DMS 273 (cell line): ENCODE measurements at regions not wholly inside any gene's neighbourhood (a gene's known extent, or its start where the extent isn't known, plus 50 kb on each side); places are given as distances from the start of the nearest gene placed in this dataset.

Experiments used
- DNase-seq: peaks from one replicate; lab custom pipeline; 2025; ENCODE audit not compliant: unreplicated experiment; lab: John Stamatoyannopoulos, UW

DNA sequence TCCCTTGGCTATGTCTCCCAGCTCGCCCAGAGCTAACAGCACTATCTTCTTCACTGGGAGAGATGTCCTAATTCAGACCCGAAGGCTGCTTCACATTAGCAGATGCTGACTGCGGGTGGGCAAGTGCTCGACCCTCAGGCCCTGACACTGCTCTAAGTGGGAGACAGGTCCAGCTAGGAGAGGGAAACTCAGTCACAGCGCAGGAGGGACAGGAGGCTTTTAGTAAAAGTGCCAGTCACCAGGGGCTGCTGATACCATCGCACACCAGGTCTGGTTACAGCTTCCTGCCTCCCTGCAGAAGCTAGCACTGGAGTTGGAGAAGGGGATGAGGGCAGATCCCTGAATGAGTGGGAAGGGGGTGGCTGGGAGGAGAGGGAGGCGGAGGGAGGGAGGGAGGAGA, 365.8 kb upstream of the RGMA start:
- no peak for DNase-seq

DNA sequence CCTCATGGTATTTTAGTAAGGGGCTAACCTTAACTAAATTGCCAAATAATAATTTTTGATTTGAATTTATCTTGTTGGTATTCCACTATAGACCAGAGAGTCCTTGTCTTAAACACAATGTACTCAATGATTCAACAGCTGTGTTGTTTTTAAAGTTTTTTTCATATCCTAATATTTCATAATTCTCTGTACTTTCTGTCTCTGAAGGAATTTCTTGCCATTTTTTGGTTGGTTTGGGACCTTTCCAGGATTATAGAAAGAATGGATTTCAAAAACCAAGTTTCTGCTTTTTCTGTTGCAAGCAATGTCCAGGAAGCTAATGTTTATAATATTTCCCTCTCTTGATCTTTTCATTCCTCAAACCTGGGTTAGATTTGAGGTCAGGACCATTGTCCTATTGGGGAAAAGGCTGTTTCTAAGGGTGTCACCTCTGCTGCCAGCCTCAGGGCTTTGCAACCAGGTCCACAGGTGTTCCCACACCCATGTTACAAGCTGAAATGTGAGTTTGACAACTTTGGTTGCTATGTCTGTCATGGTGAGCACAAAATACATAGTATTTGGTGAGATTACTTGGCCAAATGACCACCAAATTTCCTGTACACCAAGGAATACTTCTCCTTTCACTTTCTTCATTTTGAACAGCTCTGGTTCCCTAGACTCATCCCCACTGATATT, 363.7 kb upstream of the RGMA start:
- DNase-seq = no peak

DNA sequence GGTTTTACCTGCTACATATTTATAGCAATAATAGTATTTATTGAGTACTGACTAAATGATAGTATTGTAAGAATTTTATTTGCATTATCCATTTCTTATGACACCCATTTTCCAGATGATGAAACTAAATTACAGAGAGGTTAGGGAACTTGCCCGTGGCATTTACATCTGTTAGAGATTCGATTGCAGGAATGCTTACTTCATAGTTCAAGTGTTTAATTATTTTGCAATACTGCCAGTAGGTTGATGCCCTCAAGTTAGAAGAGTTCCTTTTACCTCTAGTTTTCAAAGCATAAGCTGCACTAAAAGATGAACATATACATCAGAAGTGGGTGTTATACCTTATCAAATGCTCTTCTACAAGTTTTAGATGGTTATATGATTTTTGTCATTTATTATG, 362.8 kb upstream of the RGMA start:
- DNase-seq = no peak

DNA sequence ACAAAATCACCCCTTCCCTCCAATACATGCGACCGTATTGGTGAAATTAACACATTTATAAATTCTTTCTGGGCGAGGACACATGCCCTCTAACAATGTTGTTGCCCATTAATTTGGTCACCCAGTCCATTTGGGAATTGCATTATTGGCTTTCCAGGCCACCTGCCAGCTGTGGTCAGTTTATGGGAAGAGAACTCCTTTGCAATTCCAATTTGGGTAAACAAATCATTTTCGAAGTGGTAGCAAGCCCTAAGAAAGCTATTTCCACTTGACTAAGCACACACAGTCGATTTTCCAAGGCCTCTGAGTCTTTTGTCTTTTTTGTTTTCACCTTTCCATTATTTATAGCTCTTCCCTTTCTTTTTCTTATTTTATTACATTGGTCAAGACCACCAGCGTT, 362.3 kb upstream of the RGMA start:
- no peak for DNase-seq

DNA sequence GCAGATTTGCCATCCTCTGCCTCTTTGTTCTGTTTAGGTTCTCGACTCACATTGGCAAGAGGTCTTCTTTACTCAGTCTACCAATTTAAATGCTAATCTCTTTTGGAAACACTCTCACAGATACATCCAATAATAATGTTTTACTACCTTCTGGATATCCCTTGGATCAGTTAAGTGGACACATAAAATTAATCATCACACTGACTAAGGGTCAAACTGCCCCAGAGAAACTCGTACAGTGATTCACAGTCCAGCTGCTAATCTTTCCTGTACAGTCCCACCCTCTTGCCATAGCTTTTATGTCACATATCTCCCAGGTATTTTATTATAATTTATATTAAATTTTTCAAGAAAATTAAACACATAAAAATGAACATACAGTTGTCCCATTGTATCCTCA, 360.8 kb upstream of the RGMA start:
- DNase-seq = no peak

DNA sequence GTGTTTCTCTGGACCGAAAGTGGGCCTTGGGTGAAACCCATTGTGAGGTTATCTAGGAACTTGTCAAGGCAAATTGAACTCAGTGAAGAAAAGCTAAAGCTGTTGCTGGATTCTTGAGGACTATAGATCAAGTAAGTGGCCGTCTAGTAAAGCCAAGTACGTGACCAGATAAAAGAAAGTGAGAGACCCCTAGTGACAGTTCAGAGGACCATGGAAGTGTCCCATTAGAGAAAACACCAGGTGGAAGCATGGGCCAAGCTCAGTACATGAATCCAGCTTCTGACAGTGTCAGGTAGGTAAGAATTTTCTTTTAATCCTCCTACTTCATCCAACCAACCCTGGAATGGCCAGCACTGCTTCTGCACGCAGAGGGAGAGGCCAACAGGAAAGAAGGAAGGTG, 349.3 kb upstream of the RGMA start:
- DNase-seq = no peak

DNA sequence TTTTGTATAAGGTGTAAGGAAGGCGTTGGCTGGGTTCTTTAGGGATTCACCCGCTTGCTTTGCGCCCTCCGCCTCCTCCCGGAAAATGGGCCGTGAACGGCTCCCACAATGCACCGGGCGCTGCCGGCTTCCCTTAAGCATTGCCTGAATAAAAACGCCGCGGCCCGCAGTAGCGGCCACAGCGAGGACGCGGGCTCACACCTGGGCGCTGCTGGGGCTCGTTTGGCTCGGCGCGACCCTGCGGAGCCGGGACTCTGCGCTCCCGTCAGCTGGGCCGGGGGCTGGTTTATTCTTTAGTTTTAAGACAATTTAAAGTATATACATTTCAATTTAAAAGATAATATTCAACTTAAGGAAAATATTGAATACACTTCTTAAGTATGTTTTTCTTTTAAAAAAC, 343.5 kb upstream of the RGMA start:
- no peak for DNase-seq

DNA sequence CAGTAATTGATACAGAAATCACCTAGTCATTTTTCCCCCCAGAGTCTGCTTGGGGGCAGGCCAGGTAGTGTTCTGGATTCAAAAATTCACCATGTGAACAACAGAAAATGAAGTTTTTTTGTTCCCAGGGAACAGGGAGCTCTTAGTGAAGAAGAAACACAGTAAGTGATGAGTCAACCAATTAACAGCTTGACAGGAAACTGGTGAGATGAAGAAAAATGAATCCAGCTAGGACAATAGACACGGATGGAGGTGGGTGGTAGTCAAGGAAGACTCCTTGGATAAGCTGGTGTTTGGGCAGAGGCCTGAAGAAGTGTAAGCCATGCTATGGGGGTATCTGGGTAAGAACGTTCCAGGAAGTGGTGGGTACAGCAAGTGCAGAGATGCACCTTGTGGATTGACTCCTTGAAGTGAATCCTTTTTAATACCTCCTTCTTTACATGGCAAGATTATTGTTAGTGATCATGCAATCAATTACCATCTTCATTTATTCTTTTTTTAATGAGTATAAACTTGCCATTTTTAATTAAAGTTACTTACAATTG, 339.9 kb upstream of the RGMA start:
- no peak for DNase-seq

DNA sequence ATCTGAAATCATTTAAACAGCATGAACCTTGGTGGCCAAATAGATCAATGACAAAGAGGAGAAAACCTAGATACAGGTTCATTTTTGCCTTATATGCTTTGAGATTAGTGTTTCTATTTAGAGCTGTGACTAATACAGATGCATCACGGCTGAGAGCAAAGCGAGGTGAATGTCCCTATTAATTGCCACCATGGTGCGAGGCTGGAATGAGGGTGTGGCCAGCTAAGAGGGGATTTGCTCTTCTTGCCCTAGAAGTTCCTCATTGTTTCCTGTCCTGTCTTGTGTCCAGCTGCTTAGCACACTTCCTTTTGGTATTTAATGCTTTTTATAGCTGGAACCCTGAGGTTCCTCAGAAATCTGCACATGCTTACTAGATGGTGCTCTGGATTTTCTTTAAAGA, 339.1 kb upstream of the RGMA start:
- DNase-seq = no peak

DNA sequence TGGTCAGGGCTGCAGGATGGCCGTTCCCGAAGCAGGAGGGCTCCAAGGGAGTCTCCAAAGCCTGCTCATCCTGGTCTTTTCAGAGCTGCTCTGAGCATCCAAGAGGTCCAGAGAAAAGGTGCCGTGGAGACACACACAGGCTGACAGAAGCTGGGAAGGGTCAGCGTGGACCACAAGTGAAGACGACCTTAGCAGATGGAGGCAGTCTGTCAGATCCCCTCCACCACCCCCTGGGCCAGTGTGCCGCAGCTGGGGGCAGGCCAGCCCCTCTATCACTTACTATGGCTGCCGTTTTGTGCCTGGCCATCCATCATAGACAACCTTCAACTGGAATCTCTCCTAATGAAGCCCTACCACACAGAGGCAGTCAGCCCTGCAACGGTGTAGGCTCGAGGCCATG, 335.1 kb upstream of the RGMA start:
- no peak for DNase-seq

DNA sequence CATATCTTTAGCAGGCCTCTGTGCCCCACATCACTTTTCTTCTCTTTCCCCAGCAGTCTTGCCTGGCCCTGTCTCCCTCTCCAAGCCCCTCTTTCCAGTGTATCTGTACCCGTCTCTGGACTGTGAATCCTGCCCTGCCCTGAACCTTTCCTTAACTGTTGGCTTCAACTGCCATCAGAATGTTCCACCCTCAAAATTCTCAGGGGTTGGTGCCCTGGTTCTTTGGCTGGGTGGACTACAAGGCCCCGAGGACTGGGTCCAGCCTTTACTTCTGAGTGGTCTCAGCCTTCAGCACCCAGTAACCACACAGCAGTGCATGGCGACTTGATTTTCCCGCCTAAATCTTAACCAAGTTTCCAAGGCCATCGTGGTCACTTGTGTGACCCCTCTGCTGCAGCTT, 333.5 kb upstream of the RGMA start:
- DNase-seq = no peak

DNA sequence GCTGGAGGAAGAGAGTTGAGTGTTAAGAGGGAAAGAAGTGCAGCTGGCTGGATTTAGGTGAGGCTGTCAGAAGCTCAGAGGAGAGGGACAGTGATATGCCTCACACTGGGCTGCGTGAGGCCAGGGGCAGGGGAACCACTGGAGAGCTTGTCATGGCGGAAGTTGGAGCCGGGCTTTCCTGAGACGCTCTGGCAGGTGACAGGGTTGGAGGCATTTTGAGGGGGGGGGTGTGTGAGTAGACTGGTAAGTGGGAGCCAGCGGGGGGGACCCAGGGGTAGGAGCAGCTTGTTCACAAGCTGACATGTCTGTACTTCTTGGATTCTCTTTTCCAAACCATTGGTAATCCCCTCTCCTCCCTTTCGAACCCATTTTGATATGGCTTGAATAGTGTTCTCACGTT, 331.5 kb upstream of the RGMA start:
- no peak for DNase-seq

DNA sequence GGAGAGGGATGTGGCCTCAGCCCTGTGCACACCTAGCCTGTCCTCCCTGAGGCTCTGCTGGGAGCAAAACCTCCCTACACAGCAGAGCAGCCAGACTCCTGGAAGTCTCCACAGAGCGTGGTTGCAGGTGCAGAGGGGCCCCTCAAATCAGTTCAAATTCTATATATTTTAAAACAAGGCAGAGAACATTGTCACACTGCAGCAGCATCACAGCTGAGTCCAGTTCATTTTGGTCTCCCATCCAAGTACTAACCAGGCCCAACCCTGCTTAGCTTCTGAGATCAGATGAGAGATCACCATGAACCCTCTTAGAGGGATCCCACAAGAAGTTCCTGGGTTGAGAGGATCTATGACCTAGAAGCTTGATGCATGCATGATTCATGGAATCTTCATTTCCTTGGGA, 331.0 kb upstream of the RGMA start:
- no peak for DNase-seq

DNA sequence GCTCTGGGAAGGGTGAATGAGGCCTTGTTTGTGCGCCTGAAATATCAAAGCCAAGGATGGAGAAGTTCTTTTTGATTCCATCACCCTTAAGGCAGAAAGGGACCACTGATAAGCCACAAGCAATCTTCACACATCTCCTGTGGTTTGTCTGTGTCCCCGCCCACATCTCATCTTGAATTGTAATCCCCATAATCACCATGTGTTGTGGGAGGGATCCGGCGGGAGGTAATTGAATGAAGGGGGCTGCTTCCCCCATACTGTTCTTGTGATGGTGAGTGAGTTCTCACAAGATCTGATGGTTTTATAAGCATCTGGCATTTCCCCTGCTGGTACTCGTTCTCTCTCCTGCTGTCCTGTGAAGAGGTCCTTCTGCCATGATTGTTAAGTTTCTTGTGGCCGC, 329.6 kb upstream of the RGMA start:
- no peak for DNase-seq

DNA sequence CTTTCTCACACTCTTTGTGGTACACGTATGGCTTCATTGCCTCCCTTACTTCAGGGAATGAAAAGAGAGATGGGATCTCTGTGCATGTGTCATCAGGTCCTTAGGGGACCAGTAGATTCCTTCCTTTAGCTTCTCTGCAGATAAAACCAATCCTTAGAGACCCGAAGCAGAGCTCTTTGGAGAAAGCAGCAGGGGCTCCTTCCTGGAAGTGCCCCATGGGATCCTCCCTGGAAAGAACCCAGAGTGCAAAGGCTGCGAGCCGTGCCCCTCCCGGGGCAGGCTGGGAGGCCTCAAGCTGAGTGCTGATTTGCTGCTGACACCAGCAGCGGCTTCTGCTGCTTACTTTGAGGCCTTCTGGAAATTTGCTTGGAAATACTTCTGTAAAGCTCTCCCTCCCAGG, 328.6 kb upstream of the RGMA start:
- DNase-seq = no peak

DNA sequence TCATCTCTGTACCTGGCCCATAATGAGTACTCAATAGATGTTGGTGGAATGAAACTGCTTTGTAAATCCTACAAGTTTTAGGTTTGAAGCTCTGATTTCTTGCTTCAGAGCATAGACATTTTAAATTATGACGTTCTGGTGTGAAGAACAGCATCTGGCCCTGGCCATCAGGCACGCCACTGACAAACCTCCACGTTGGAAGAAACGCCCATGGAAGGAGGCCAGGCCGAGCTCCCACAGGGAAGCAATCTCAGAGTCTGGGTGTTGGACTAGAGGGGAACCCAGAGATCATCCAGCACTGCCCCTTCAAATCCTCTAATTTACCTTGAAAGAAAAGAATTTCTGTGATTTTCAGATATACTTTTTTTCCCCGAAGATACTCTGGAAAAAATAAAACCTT, 328.1 kb upstream of the RGMA start:
- DNase-seq = no peak

DNA sequence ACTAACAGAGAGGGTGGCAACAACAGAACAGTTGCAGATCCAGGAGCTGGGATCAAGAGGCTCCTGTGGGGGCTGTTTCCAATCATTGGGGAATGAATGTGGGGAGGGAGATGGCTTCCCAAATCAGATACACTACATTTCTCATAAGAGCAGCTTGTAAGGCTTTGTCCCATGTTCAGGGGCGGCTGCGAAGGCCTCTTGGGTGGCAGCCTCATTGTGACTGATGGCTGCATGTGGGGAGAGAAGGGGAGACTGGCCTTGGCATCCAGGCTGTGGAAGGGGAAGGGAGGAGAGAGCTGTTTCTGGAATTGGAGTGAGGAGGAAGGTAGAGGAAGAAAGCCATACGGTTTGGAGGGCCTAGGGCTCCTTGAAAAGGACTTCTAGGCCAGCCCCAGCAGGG, 326.6 kb upstream of the RGMA start:
- no peak for DNase-seq

DNA sequence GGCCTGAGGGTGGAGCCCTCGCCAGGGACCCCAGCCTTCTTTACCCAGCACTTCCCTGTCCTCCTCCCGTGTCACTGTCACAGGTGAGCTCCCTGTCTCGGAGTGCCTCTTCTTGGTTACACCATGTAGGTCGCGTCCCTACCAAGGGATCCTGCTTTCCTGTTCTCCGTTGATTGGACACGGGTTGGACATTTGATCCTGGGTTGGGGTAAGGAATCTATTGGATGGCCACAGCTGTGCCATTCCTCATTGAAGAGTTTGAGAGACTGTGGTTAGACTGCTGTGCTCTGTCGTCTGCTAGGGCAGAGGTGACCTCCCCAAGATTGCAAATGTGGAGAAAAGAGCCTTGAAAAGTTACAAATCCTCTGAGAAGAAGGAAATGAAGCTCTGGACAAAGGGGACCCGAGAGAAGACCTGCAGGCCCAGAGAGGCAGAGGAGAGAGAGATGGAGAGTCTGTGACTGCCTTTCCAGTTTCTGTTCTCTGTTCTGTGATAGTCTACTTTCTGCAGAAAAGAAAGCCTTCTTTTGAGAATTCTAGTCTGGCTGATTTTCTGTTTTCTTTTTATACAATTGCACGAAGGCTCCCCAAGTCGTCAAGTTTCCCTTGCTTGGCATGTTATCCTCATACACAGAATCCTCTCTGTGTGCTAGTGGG, 325.7 kb upstream of the RGMA start:
- DNase-seq = no peak

DNA sequence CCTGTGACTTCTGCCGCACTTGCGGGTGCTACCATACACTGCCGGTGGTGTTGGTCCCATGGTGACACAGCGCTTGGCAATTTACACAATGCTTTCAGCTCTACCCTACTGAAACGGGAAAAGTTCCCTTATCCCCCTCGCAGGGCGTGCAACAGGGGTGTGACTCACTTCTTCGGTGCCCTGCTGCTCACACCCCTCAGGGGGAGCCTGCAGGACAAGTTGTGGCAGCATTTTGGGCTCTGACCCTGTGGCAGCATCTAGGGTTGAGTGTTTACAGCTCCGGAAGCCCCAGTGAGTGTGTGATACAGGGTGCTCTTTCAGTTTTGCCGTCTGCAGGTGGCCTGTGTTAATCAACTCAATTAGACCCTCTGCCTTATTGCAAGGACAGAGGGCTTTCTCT, 324.7 kb upstream of the RGMA start:
- no peak for DNase-seq

DNA sequence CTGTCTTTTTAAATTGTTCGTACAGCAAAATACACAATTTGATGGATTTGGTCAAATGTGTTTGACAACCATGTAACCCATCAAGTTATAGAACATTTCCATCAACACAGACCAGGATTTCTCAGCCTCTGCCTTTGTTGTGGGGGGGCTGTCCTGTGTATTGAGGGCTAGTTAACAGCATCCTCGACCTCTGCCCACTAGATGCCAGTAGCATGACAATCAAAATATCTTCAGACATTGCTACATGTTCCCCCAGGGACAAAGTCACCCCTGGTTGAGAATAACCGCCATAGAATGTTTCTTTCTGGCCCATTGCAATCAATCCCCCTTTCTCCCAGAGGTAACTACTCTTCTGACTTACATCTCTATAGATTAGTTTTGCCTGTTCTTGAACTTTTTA, 310.1 kb upstream of the RGMA start:
- DNase-seq = no peak

DNA sequence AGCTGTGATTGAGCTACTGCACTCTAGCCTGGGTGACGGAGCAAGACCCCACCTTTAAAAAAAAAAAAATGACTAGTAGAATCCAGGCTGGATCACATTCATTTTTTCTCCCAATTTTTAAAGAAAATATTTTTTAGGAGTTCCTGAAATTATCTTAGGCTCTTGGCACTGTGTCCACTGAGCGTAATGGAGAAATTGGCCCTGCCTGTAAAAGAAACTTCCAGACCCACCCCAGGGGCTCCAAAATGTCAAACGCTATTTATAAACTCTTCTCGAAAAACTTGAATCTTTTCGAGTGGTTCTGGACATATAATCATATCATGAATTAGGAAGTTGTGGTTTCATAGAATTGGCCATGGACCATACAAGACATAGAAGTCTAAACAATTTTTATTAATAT, 300.2 kb upstream of the RGMA start:
- DNase-seq = no peak

DNA sequence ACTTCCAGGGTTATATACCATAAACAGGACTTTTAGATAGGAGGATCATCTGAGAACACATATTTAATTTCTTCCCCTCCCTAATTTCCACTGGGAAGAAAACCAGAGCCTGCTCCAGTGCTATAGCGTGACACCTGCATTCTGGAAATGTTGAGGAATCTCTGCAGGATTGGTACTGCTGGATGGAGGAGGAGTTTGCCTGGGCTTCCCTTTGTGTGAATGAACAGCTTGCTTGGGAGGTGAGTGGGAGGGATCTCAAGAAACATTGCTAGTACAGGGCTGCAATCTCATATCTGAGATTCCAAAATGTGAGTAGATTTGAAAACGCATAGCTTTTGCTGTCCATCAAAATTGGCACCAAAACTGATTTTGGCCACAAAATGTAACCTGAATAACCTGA, 295.9 kb upstream of the RGMA start:
- DNase-seq = no peak

DNA sequence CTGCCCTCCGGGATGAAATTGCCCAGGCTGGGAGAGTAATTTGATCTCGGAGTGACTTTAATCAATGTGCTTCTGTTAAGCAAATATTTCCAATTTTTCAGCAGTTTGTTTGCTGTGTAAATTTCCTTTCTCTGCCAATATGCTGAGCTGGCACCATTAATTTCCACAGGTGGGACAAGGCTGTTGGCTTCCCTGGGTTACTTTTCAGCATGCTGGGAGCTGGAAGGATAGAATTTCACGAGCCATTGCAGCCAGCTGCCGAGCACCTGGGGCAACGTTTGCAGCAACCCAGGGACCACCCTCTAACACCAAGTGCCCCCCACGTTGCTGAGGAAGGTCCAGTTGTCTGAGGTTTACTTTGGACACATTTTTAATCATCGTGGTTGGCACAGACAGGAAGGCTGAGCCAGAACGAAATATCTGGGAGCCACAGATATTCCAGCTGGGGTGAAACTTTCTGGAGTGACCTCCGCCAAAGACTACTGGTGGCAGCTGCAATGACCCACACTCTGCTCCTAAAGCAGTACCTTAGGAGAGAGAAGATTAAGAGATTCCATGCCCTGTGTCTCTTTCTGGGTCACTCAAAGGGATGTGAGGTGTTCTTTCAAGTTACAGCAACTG, 293.3 kb upstream of the RGMA start:
- DNase-seq = peak; percentile 1
